ENCODE measurements at regions not wholly inside any gene's neighbourhood (a gene's known extent, or its start where the extent isn't known, plus 50 kb on each side); places are given as distances from the start of the nearest gene placed in this dataset.

- no peaks in the 10 kb centered on the region for H3K4me1 ChIP-seq (replicated peaks in 1 of 4; ENCODE audit: control insufficient read depth in 3 of 4, insufficient read depth in 4 of 4, low read length in 3 of 4)
- H2BK5ac ChIP-seq (ENCODE audit: low read depth, low read length): no peak overlapping the region
- no peak overlapping the region for H3K9ac ChIP-seq (replicated peaks in 1 of 4; ENCODE audit: extremely low read depth in 1 of 4, low read depth in 3 of 4, low read length in 3 of 4)
- ChIA-PET CTCF (ENCODE audit: partially characterized antibody) (interaction anchor here (0.7 to 1.0 kb wide), 2 partner anchors 11 to 1041 kb away, joined by 3 to 4 read pairs; no protein-coding TSS in a partner anchor), POLR2A (ENCODE audit: partially characterized antibody) (interaction anchor here (0.6 kb wide), 1 partner anchor 11 kb away, joined by 3 read pairs; no protein-coding TSS in a partner anchor)
- H2AFZ ChIP-seq (ENCODE audit: low read length): no peak overlapping the region
- no peak overlapping the region for H3K23ac ChIP-seq (ENCODE audit: insufficient read length)
- H3K4me2 ChIP-seq (ENCODE audit: insufficient read depth in 1 of 2, low read depth in 2 of 2, low read length in 2 of 2): no peak overlapping the region
- no peaks in the 10 kb centered on the region for H4K20me1 ChIP-seq (replicated peaks in 1 of 2; ENCODE audit: control insufficient read depth in 1 of 2, insufficient read depth in 2 of 2, low read length in 2 of 2)
- H3K27ac ChIP-seq (ENCODE audit: low read depth, low read length): no peak overlapping the region
- H2AK5ac ChIP-seq (ENCODE audit: low read depth, low read length): no peak overlapping the region
- H3K79me1 ChIP-seq (ENCODE audit: low read depth, low read length): no peaks in the 10 kb centered on the region
- no peak overlapping the region for H3K18ac ChIP-seq (ENCODE audit: extremely low read depth, low read length)
- peaks cover 0 to 4% of the 10 kb centered on the region in 2 experiments; a peak in 1 of 4 replicates for H3K9me3 ChIP-seq (ENCODE audit: insufficient read depth in 2 of 2, low read depth in 1 of 2, low read length in 1 of 2)
- H3K27me3 ChIP-seq (replicated peaks in 1 of 4; ENCODE audit: control insufficient read depth in 3 of 4, extremely low read depth in 1 of 4, insufficient read depth in 3 of 4, low read length in 3 of 4): peaks cover 0 to 4% (median 0%) of the 10 kb centered on the region in 4 experiments; a peak in 1 of 7 replicates
- H3K23me2 ChIP-seq (ENCODE audit: low read depth, low read length): no peaks in the 10 kb centered on the region
- no peak overlapping the region for H3K4me3 ChIP-seq (ENCODE audit: extremely low read depth in 1 of 4, insufficient read depth in 2 of 4, low read depth in 3 of 4, low read length in 4 of 4)
- H3K14ac ChIP-seq (ENCODE audit: insufficient read length): no peak overlapping the region
- H3K36me3 ChIP-seq (ENCODE audit: control insufficient read depth in 2 of 4, insufficient read depth in 4 of 4, low read length in 3 of 4): no peaks in the 10 kb centered on the region
- FAIRE-seq (no peak), DNase-seq (ENCODE audit: low read depth in 1 of 2, low spot score in 2 of 2) (peak in 1 of 2 experiments; percentile 24)
- no peak overlapping the region for H2BK12ac ChIP-seq (ENCODE audit: low read depth, low read length)
- no peaks in the 10 kb centered on the region for H3K79me2 ChIP-seq (ENCODE audit: control insufficient read depth in 1 of 2, insufficient read depth in 2 of 2, low read length in 2 of 2)
- no peak overlapping the region for H4K91ac ChIP-seq (replicated peaks; ENCODE audit: insufficient read length, low read length)
- no peak overlapping the region for H3K56ac ChIP-seq (replicated peaks; ENCODE audit: insufficient read length, low read depth, low read length)
- H2BK15ac ChIP-seq (ENCODE audit: low read length): no peak overlapping the region
- H2BK120ac ChIP-seq (replicated peaks; ENCODE audit: low read depth, low read length): no peak overlapping the region
- H3K4ac ChIP-seq (replicated peaks; ENCODE audit: insufficient read length, low read depth, low read length): no peak overlapping the region
- no peak overlapping the region for H4K5ac ChIP-seq (ENCODE audit: insufficient read length, low read depth, low read length)
- no peak overlapping the region for H2BK20ac ChIP-seq (ENCODE audit: low read length)
- 90% methylated on average over 17 of the region's 17 CpGs; no CpG with 5 or more reads in 1 of the 2 experiments for WGBS, 2 experiments (ENCODE audit: extremely low coverage in 1 of 2, insufficient coverage in 1 of 2, insufficient read length in 1 of 2, insufficient replicate concordance in 2 of 2, low coverage in 1 of 2, low lambda C conversion rate in 2 of 2, missing lambda C conversion rate in 1 of 2)
- H4K8ac ChIP-seq (ENCODE audit: extremely low read depth, insufficient read depth, low read length): no peak overlapping the region
- TF ChIP-seq NRF1 (IDR thresholded peaks at IDR 0.05; ENCODE audit: low read depth, low read length) (no peak), CREB1 (IDR thresholded peaks at IDR 0.05) (no peak)
Observed at GRCh38 chr19:31534786-31535657, 185.8 kb upstream of the TSHZ3 start.
